ENCODE measurements at regions not wholly inside any gene's neighbourhood (a gene's known extent, or its start where the extent isn't known, plus 50 kb on each side); places are given as distances from the start of the nearest gene placed in this dataset.
A peak's percentile ranks its signal among the peaks of the same experiment; 100 is the strongest.

GRCh38 chr16:86018071-86018470 lies 119.1 kb downstream of the IRF8 start:
- no peaks in the 10 kb centered on the region for H3K36me3 Mint-ChIP-seq (ENCODE audit: unreplicated experiment)

GRCh38 chr16:86018487-86018886 lies 119.5 kb downstream of the IRF8 start:
- TF ChIP-seq CTCF (IDR thresholded peaks at IDR 0.05), result no peak
- no peak overlapping the region for H3K4me3 Mint-ChIP-seq (ENCODE audit: unreplicated experiment)
- peaks cover 7% of the 10 kb centered on the region for H3K4me1 Mint-ChIP-seq (ENCODE audit: unreplicated experiment)
- H3K27me3 Mint-ChIP-seq (ENCODE audit: unreplicated experiment), result peaks cover 12% of the 10 kb centered on the region
- peaks cover 13% of the 10 kb centered on the region for H3K9me3 Mint-ChIP-seq (ENCODE audit: unreplicated experiment)
- no peaks in the 10 kb centered on the region for H3K36me3 Mint-ChIP-seq (ENCODE audit: unreplicated experiment)
- no peak for DNase-seq (ENCODE audit: extremely low spot score, unreplicated experiment)
- H3K27ac Mint-ChIP-seq (ENCODE audit: unreplicated experiment), result peak overlapping the region; percentile 27

More at GRCh38 chr16:86018071-86018470, 119.1 kb downstream of the IRF8 start:
- DNase-seq (ENCODE audit: extremely low spot score, unreplicated experiment), result no peak
- H3K27ac Mint-ChIP-seq (ENCODE audit: unreplicated experiment), result no peak overlapping the region
- no peak overlapping the region for H3K4me3 Mint-ChIP-seq (ENCODE audit: unreplicated experiment)
- peaks cover 12% of the 10 kb centered on the region for H3K27me3 Mint-ChIP-seq (ENCODE audit: unreplicated experiment)
- no peak for TF ChIP-seq CTCF (IDR thresholded peaks at IDR 0.05)
- peaks cover 9% of the 10 kb centered on the region for H3K9me3 Mint-ChIP-seq (ENCODE audit: unreplicated experiment)
- H3K4me1 Mint-ChIP-seq (ENCODE audit: unreplicated experiment), result peaks cover 7% of the 10 kb centered on the region

GRCh38 chr16:86018941-86019340 lies 120.0 kb downstream of the IRF8 start:
- Mint-ChIP-seq H3K9me3 (ENCODE audit: unreplicated experiment) (peaks cover 14% of the 10 kb centered on the region), H3K27ac (ENCODE audit: unreplicated experiment) (peak overlapping the region; percentile 27), H3K27me3 (ENCODE audit: unreplicated experiment) (peaks cover 12% of the 10 kb centered on the region), H3K4me3 (ENCODE audit: unreplicated experiment) (no peak overlapping the region), H3K4me1 (ENCODE audit: unreplicated experiment) (peaks cover 7% of the 10 kb centered on the region), H3K36me3 (ENCODE audit: unreplicated experiment) (no peaks in the 10 kb centered on the region)
- no peak for DNase-seq (ENCODE audit: extremely low spot score, unreplicated experiment)
- TF ChIP-seq CTCF (IDR thresholded peaks at IDR 0.05), result no peak

- TF ChIP-seq CTCF (IDR thresholded peaks at IDR 0.05), result no peak
- Mint-ChIP-seq H3K36me3 (ENCODE audit: unreplicated experiment) (no peaks in the 10 kb centered on the region), H3K9me3 (ENCODE audit: unreplicated experiment) (peaks cover 17% of the 10 kb centered on the region), H3K27me3 (ENCODE audit: unreplicated experiment) (peaks cover 12% of the 10 kb centered on the region), H3K4me3 (ENCODE audit: unreplicated experiment) (no peak overlapping the region), H3K27ac (ENCODE audit: unreplicated experiment) (no peak overlapping the region), H3K4me1 (ENCODE audit: unreplicated experiment) (peaks cover 7% of the 10 kb centered on the region)
- DNase-seq (ENCODE audit: extremely low spot score, unreplicated experiment), result no peak
Observed at GRCh38 chr16:86019446-86020047, 120.6 kb downstream of the IRF8 start.

- H3K4me3 Mint-ChIP-seq (ENCODE audit: unreplicated experiment), result no peak overlapping the region
- DNase-seq (ENCODE audit: extremely low spot score, unreplicated experiment), result no peak
- H3K9me3 Mint-ChIP-seq (ENCODE audit: unreplicated experiment), result peaks cover 17% of the 10 kb centered on the region
- H3K27me3 Mint-ChIP-seq (ENCODE audit: unreplicated experiment), result peaks cover 7% of the 10 kb centered on the region
- H3K4me1 Mint-ChIP-seq (ENCODE audit: unreplicated experiment), result peaks cover 7% of the 10 kb centered on the region
- H3K27ac Mint-ChIP-seq (ENCODE audit: unreplicated experiment), result no peak overlapping the region
- TF ChIP-seq CTCF (IDR thresholded peaks at IDR 0.05), result no peak
- H3K36me3 Mint-ChIP-seq (ENCODE audit: unreplicated experiment), result no peaks in the 10 kb centered on the region
Observed at GRCh38 chr16:86020971-86021370, 122.0 kb downstream of the IRF8 start.
